CD14-positive monocyte (primary cell): ENCODE measurements at regions not wholly inside any gene's neighbourhood (a gene's known extent, or its start where the extent isn't known, plus 50 kb on each side); places are given as distances from the start of the nearest gene placed in this dataset.
"Not testable (repeated sequence)": the region's sequence is repeated elsewhere in the genome, so short reads cannot be mapped to it uniquely, and the experiment has no call there.

ENCODE experiments used
- DNase-seq, 3 donors: peaks; one replicate each; pipeline ENCODE4 v3.0.0-alpha.2; 2011 to 2022
- H2AFZ ChIP-seq: 2 replicates; pipeline ENCODE4 v1.6.0; 2012; ENCODE audit warnings: mild to moderate bottlenecking, low read depth, low read length, inconsistent platforms; ENCODE audit not compliant: insufficient read depth, poor library complexity, severe bottlenecking
- H3K27ac ChIP-seq, 2 donors: 1 replicate in 1 of 2; 2 replicates in 1 of 2; pipeline ENCODE4 v1.5.1; 2012 to 2013; ENCODE audit warnings: low read length in 2 of 2, control low read depth in 1 of 2, inconsistent platforms in 1 of 2, low read depth in 1 of 2, mild to moderate bottlenecking in 1 of 2
- H3K27me3 ChIP-seq, 2 donors: one replicate each; pipeline versions ENCODE4 v1.6.0 to v1.6.1; 2011 to 2013; ENCODE audit warnings: low read length in 2 of 2; ENCODE audit not compliant: control insufficient read depth in 2 of 2, insufficient read depth in 2 of 2
- H3K36me3 ChIP-seq, 2 donors: replicated peaks in 1 of 2; 1 replicate in 1 of 2; 2 replicates in 1 of 2; pipeline versions ENCODE4 v1.5.1 to v1.6.1; 2012 to 2013; ENCODE audit warnings: low read length in 2 of 2, control low read depth in 1 of 2, inconsistent platforms in 1 of 2, mild to moderate bottlenecking in 1 of 2; ENCODE audit not compliant: insufficient read depth in 2 of 2, control insufficient read depth in 1 of 2
- H3K4me1 ChIP-seq, 2 donors: 1 replicate in 1 of 2; 2 replicates in 1 of 2; pipeline versions ENCODE4 v1.5.1 to v1.6.1; 2012 to 2013; ENCODE audit warnings: low read length in 2 of 2, control low read depth in 1 of 2, inconsistent platforms in 1 of 2, mild to moderate bottlenecking in 1 of 2, moderate library complexity in 1 of 2; ENCODE audit not compliant: insufficient read depth in 2 of 2, control insufficient read depth in 1 of 2
- H3K4me2 ChIP-seq: replicated peaks from 2 replicates; pipeline ENCODE3; 2012; ENCODE audit warnings: low read length, moderate library complexity, mild to moderate bottlenecking; ENCODE audit not compliant: poor library complexity, severe bottlenecking; ENCODE audit errors: extremely low read depth
- H3K4me3 ChIP-seq, 3 experiments: fragments of 200-600 bp in 1 of 3; sonication (generic) in 1 of 3; replicated peaks in 1 of 3; 1 replicate in 2 of 3; 2 replicates in 1 of 3; pipeline ENCODE4 v1.5.1; 2011 to 2013; ENCODE audit warnings: low read length in 3 of 3, mild to moderate bottlenecking in 3 of 3, control low read depth in 2 of 3, low read depth in 2 of 3, inconsistent platforms in 1 of 3, moderate library complexity in 1 of 3
- H3K79me2 ChIP-seq: 2 replicates; pipeline ENCODE4 v1.6.0; 2012; ENCODE audit warnings: mild to moderate bottlenecking, control low read depth, inconsistent platforms, low read length, moderate library complexity; ENCODE audit not compliant: insufficient read depth
- H3K9ac ChIP-seq: 2 replicates; pipeline ENCODE4 v1.6.0; 2017; ENCODE audit warnings: low read length, mild to moderate bottlenecking; ENCODE audit not compliant: insufficient read depth, poor library complexity, severe bottlenecking
- H3K9me3 ChIP-seq, 2 donors: replicated peaks in 1 of 2; 1 replicate in 1 of 2; 2 replicates in 1 of 2; pipeline versions ENCODE4 v1.5.1 to v1.6.1; 2012 to 2013; ENCODE audit warnings: low read length in 2 of 2, control low read depth in 1 of 2; ENCODE audit not compliant: control insufficient read depth in 1 of 2, insufficient read depth in 1 of 2
- H4K20me1 ChIP-seq: 2 replicates; pipeline ENCODE4 v1.6.0; 2012; ENCODE audit warnings: mild to moderate bottlenecking, low read length, control low read depth, moderate library complexity; ENCODE audit not compliant: insufficient read depth
- H3K27ac Mint-ChIP-seq, 7 donors: one replicate each; pipeline ENCODE4 v1.8.0; 2020; ENCODE audit warnings: mild to moderate bottlenecking in 7 of 7, mixed read lengths in 7 of 7, moderate library complexity in 6 of 7, inconsistent platforms in 2 of 7
- H3K27me3 Mint-ChIP-seq, 3 donors: one replicate each; pipeline ENCODE4 v1.8.0; 2021 to 2022; ENCODE audit warnings: low read depth in 3 of 3, mild to moderate bottlenecking in 3 of 3, mixed read lengths in 3 of 3, moderate library complexity in 3 of 3, inconsistent platforms in 1 of 3
- H3K36me3 Mint-ChIP-seq, 2 donors: one replicate each; pipeline ENCODE4 v1.8.0; 2020; ENCODE audit warnings: mixed read lengths in 2 of 2, inconsistent platforms in 1 of 2, mild to moderate bottlenecking in 1 of 2
- H3K4me1 Mint-ChIP-seq: one replicate; pipeline ENCODE4 v1.8.0; 2020; ENCODE audit warnings: mild to moderate bottlenecking, mixed read lengths
- H3K4me3 Mint-ChIP-seq, 2 donors: one replicate each; pipeline ENCODE4 v1.8.0; 2020; ENCODE audit warnings: mild to moderate bottlenecking in 2 of 2, mixed read lengths in 2 of 2, moderate library complexity in 1 of 2
- H3K9me3 Mint-ChIP-seq, 7 donors: one replicate each; pipeline ENCODE4 v1.8.0; 2020 to 2022; ENCODE audit warnings: mixed read lengths in 7 of 7, mild to moderate bottlenecking in 6 of 7, moderate library complexity in 6 of 7, inconsistent platforms in 2 of 7
- WGBS: methylation state at CpG from one replicate; pipeline ENCODE4 v1.1.5; 2013; ENCODE audit warnings: missing lambda C conversion rate; ENCODE audit not compliant: insufficient coverage; 5-methylcytosine and 5-hydroxymethylcytosine counted together
- intact Hi-C, 2 donors: fragments of 100-400 bp; cut with micrococcal nuclease; formaldehyde crosslinking; loops; one replicate each; pipeline versions ENCODE4 v1.15.0 to v1.15.1; 2023
- TF ChIP-seq, protein P1 (sequence below): fragments of 200-600 bp; IDR thresholded peaks from one replicate; pipeline ENCODE4 v1.8.0; 2022; ENCODE audit warnings: antibody characterized with exemption, mild to moderate bottlenecking

DNA sequence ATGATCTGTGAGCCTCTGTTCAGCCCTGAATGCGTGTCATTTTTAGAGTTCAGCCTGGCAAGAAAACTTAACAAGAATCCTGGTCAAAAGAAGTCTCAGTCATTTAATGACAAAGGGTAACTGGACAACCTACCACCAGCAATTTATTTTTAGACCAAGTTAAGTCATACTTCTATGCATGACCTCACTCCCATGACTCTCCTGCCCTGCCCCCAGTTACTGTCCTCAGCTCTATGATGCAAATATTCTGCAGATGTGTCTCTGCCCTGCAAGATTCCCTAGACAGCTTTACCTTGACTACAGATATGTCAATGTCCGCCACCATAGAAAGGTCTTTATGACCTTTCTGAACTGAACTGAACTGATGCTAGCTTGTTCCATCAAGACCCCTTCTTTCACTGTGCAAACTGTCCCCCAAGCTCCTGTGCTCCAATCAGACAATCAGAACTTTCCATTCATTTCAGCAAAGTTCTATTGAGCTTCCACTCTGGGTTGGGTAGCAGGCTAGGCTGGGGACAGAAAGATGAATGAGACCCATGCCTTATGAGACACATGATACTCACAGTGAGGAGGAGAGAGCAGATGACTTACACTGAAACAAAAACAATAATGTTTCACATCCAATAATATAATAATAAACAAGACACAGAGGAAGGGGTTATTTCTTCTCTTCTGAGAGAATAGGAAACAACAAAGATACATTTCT lies 255.7 kb downstream of the NPIPA8 start:
- H3K36me3 Mint-ChIP-seq, H3K4me1 Mint-ChIP-seq: not testable (repeated sequence)

DNA sequence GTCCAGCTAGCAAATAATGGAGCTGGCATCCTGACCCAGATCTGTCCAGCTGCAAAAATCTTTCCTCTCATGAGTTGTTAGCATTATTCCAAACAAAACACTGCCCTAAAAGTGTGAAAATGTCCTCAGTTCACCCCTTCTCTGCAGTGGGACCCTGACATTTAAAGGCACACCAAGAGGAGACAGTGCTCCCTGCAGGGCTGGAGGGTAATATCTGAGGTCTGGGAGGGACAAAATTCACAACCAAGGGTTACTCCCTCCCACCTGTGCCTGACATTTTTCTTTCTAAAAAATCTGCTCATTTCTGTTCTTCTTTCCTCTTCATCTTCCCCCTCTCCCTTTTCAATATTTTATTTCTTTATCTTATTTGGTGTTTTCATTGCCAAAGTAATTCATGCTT lies 258.6 kb downstream of the NPIPA8 start:
- H2AFZ ChIP-seq, H3K4me2 ChIP-seq, H3K27ac ChIP-seq, H3K27me3 Mint-ChIP-seq, H3K9me3 Mint-ChIP-seq, H3K4me3 ChIP-seq, intact Hi-C loops, DNase-seq, H3K36me3 ChIP-seq, H3K4me1 Mint-ChIP-seq, H3K9me3 ChIP-seq, H3K9ac ChIP-seq, H3K27ac Mint-ChIP-seq, H3K4me1 ChIP-seq, H3K4me3 Mint-ChIP-seq, H3K36me3 Mint-ChIP-seq, H3K79me2 ChIP-seq, H3K27me3 ChIP-seq, H4K20me1 ChIP-seq: not testable (repeated sequence)

More for the DNA sequence above, 255.7 kb downstream of the NPIPA8 start:
- H3K27me3 Mint-ChIP-seq, H3K27ac ChIP-seq, H3K9ac ChIP-seq, H3K9me3 Mint-ChIP-seq, H3K27ac Mint-ChIP-seq, H3K36me3 ChIP-seq, H3K27me3 ChIP-seq, H2AFZ ChIP-seq, H3K4me2 ChIP-seq, H3K4me3 Mint-ChIP-seq, H3K4me1 ChIP-seq, H3K9me3 ChIP-seq, H4K20me1 ChIP-seq, DNase-seq, intact Hi-C loops, H3K79me2 ChIP-seq, H3K4me3 ChIP-seq: not testable (repeated sequence)
- no CpG with 5 or more reads among the region's 2 CpGs for WGBS

DNA sequence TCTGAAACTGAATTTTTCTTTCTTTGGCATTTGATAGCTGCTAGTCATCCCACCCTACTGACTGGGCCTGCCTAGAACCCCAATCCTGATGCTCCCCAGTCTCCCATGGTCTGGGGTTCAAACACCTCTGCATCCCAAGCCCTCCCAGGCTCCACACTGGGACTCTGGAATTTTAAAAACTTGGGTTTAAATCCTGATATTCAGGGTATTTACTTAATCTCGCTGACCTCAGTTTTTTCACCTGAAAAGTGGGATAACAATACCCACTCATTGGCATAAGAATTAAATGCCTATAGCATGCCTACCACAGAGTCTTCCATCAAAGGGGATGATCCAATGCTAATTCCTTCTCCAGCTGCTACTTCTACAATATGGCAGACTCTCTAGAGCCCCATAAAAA lies 264.4 kb downstream of the NPIPA8 start:
- no peaks in the 10 kb centered on the region for H3K4me1 Mint-ChIP-seq
- H3K9me3 ChIP-seq, result no peaks in the 10 kb centered on the region
- 100% methylated on average over 1 of the region's 1 CpG for WGBS
- H3K79me2 ChIP-seq, result no peaks in the 10 kb centered on the region
- H3K27ac ChIP-seq, result no peak overlapping the region
- no peaks in the 10 kb centered on the region for H3K36me3 ChIP-seq
- no peaks in the 10 kb centered on the region for H3K27me3 ChIP-seq
- TF ChIP-seq, protein P1, sequence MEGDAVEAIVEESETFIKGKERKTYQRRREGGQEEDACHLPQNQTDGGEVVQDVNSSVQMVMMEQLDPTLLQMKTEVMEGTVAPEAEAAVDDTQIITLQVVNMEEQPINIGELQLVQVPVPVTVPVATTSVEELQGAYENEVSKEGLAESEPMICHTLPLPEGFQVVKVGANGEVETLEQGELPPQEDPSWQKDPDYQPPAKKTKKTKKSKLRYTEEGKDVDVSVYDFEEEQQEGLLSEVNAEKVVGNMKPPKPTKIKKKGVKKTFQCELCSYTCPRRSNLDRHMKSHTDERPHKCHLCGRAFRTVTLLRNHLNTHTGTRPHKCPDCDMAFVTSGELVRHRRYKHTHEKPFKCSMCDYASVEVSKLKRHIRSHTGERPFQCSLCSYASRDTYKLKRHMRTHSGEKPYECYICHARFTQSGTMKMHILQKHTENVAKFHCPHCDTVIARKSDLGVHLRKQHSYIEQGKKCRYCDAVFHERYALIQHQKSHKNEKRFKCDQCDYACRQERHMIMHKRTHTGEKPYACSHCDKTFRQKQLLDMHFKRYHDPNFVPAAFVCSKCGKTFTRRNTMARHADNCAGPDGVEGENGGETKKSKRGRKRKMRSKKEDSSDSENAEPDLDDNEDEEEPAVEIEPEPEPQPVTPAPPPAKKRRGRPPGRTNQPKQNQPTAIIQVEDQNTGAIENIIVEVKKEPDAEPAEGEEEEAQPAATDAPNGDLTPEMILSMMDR, result no peak
- DNase-seq, result no peak
- H3K4me1 ChIP-seq, result no peaks in the 10 kb centered on the region
- H3K27me3 Mint-ChIP-seq, result no peaks in the 10 kb centered on the region
- no peaks in the 10 kb centered on the region for H4K20me1 ChIP-seq
- H3K4me2 ChIP-seq, result no peak overlapping the region
- intact Hi-C loops, result no loop called here
- peaks cover 0 to 10% (median 3%) of the 10 kb centered on the region in 7 donors for H3K9me3 Mint-ChIP-seq
- H3K36me3 Mint-ChIP-seq, result no peaks in the 10 kb centered on the region
- H2AFZ ChIP-seq, result no peak overlapping the region
- no peak overlapping the region for H3K4me3 Mint-ChIP-seq
- H3K4me3 ChIP-seq, result no peak overlapping the region
- no peak overlapping the region for H3K27ac Mint-ChIP-seq
- no peak overlapping the region for H3K9ac ChIP-seq
